ENCODE measurements at regions not wholly inside any gene's neighbourhood (a gene's known extent, or its start where the extent isn't known, plus 50 kb on each side); places are given as distances from the start of the nearest gene placed in this dataset.
A peak's percentile ranks its signal among the peaks of the same experiment; 100 is the strongest.

GRCh38 chr11:95711945-95712221 is 77.7 kb downstream of the FAM76B start:
- Histone ChIP-seq H3K4me1 (no peaks in the 10 kb centered on the region), H3K27ac (no peak overlapping the region), H3K9me3 (no peaks in the 10 kb centered on the region), H3K36me3 (no peaks in the 10 kb centered on the region), H3K27me3 (no peaks in the 10 kb centered on the region), H3K4me3 (no peak overlapping the region)
- no peak for TF ChIP-seq CTCF (IDR thresholded peaks at IDR 0.05)
- DNase-seq: no peak
- intact Hi-C loops (cut with DNase I): no loop called here
- no peak for ATAC-seq

GRCh38 chr11:95711162-95711944 is 78.2 kb downstream of the FAM76B start:
- H3K9me3 ChIP-seq: no peaks in the 10 kb centered on the region
- no peak overlapping the region for H3K27ac ChIP-seq
- no peak for TF ChIP-seq CTCF (IDR thresholded peaks at IDR 0.05)
- no peak for DNase-seq
- ATAC-seq: no peak
- H3K4me3 ChIP-seq: no peak overlapping the region
- no peaks in the 10 kb centered on the region for H3K27me3 ChIP-seq
- intact Hi-C loops (cut with DNase I): no loop called here
- no peaks in the 10 kb centered on the region for H3K36me3 ChIP-seq
- H3K4me1 ChIP-seq: no peaks in the 10 kb centered on the region

GRCh38 chr11:95708681-95709080 is 80.9 kb downstream of the FAM76B start:
- no peaks in the 10 kb centered on the region for H3K27me3 ChIP-seq
- H3K27ac ChIP-seq: no peak overlapping the region
- intact Hi-C loops (cut with DNase I): loop anchor here (10.0 kb wide), 1 partner anchor 554 kb away; no protein-coding TSS in a partner anchor
- peaks cover 21% of the 10 kb centered on the region for H3K4me1 ChIP-seq
- DNase-seq: no peak
- no peaks in the 10 kb centered on the region for H3K36me3 ChIP-seq
- H3K9me3 ChIP-seq: no peaks in the 10 kb centered on the region
- no peak for TF ChIP-seq CTCF (IDR thresholded peaks at IDR 0.05)
- no peak overlapping the region for H3K4me3 ChIP-seq
- no peak for ATAC-seq

GRCh38 chr11:95706974-95707387 is 82.6 kb downstream of the FAM76B start:
- intact Hi-C loops (cut with DNase I): loop anchor here (10.0 kb wide), 1 partner anchor 552 kb away; no protein-coding TSS in a partner anchor

GRCh38 chr11:95705485-95706124 is 84.0 kb downstream of the FAM76B start:
- TF ChIP-seq CTCF (IDR thresholded peaks at IDR 0.05): peak; percentile 92
- peak overlapping the region; percentile 43 for H3K27ac ChIP-seq
- ATAC-seq (peak; percentile 100), DNase-seq (peak; percentile 87)
- intact Hi-C loops (cut with DNase I): loop anchor here (10.0 kb wide), 1 partner anchor 551 kb away; no protein-coding TSS in a partner anchor
- H3K9me3 ChIP-seq: no peaks in the 10 kb centered on the region
- H3K4me1 ChIP-seq: peaks cover 32% of the 10 kb centered on the region
- H3K27me3 ChIP-seq: no peaks in the 10 kb centered on the region
- H3K4me3 ChIP-seq: no peak overlapping the region
- H3K36me3 ChIP-seq: no peaks in the 10 kb centered on the region

More at GRCh38 chr11:95706974-95707387, 82.6 kb downstream of the FAM76B start:
- Histone ChIP-seq H3K27me3 (no peaks in the 10 kb centered on the region), H3K27ac (no peak overlapping the region), H3K36me3 (no peaks in the 10 kb centered on the region), H3K4me1 (peaks cover 32% of the 10 kb centered on the region), H3K4me3 (no peak overlapping the region), H3K9me3 (no peaks in the 10 kb centered on the region)
- TF ChIP-seq CTCF (IDR thresholded peaks at IDR 0.05): no peak
- DNase-seq (no peak), ATAC-seq (no peak)

All from upper lobe of right lung (tissue), 1 donor.